GM12872 (cell line): ENCODE measurements at regions not wholly inside any gene's neighbourhood (a gene's known extent, or its start where the extent isn't known, plus 50 kb on each side); places are given as distances from the start of the nearest gene placed in this dataset.

Experiments used
- CTCF ChIP-seq: IDR thresholded peaks from 3 replicates; pipeline ENCODE4 v1.5.1; 2011; ENCODE audit warnings: low read depth, mild to moderate bottlenecking, low read length, moderate library complexity; ENCODE audit not compliant: insufficient read depth

GRCh38 chrX:20663336-20663735, 396.6 kb upstream of the RPS6KA3 start:
- no peak for TF ChIP-seq CTCF

- TF ChIP-seq CTCF = no peak
These were observed 390.0 kb upstream of the RPS6KA3 start for GRCh38 chrX:20656721-20657120.

GRCh38 chrX:20654596-20655106, 387.9 kb upstream of the RPS6KA3 start:
- no peak for TF ChIP-seq CTCF

GRCh38 chrX:20653070-20653469, 386.4 kb upstream of the RPS6KA3 start:
- TF ChIP-seq CTCF = no peak

- no peak for TF ChIP-seq CTCF
These were observed 375.2 kb upstream of the RPS6KA3 start for GRCh38 chrX:20641954-20642353.

GRCh38 chrX:20639115-20639514, 372.4 kb upstream of the RPS6KA3 start:
- no peak for TF ChIP-seq CTCF

GRCh38 chrX:20637351-20637750, 370.6 kb upstream of the RPS6KA3 start:
- TF ChIP-seq CTCF = no peak

- TF ChIP-seq CTCF = no peak
These were observed 366.7 kb upstream of the RPS6KA3 start for GRCh38 chrX:20633451-20633850.
